ENCODE measurements at regions not wholly inside any gene's neighbourhood (a gene's known extent, or its start where the extent isn't known, plus 50 kb on each side); places are given as distances from the start of the nearest gene placed in this dataset.

DNA sequence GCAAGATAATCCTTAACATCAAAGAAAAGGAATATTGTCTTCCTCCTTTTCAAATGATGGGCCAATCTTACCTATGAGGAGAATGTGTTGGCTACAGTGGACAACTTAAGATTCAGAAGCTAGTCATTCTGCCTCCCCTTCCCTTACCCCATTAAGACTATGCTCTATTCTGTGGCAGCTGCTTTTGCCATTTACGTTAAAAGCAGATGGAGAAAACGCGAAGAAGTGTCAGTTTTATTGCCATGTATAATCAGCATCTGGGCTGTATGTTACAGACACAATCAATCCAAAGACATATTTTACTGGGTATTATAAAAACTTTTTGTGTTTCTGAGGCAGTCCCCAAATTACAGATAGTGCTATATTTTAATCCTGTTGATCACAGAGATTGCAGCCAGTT, 196.1 kb upstream of the PACRGL start:
- no peak overlapping the region for H3K4me3 ChIP-seq (ENCODE audit: low read length)
- no peaks in the 10 kb centered on the region for H3K36me3 ChIP-seq (ENCODE audit: control insufficient read depth, insufficient read depth, low read length)
- H3K27me3 ChIP-seq (ENCODE audit: control insufficient read depth, insufficient read depth, low read length): no peaks in the 10 kb centered on the region
- no peak for DNase-seq
- no peaks in the 10 kb centered on the region for H3K4me1 ChIP-seq (ENCODE audit: control insufficient read depth, insufficient read depth, low read length)
- no peaks in the 10 kb centered on the region for H3K9me3 ChIP-seq (replicated peaks; ENCODE audit: control insufficient read depth, low read depth, low read length)
- no peak overlapping the region for H3K27ac ChIP-seq (ENCODE audit: low read length)
- WGBS (ENCODE audit: insufficient coverage): no CpG with 5 or more reads among the region's 3 CpGs

DNA sequence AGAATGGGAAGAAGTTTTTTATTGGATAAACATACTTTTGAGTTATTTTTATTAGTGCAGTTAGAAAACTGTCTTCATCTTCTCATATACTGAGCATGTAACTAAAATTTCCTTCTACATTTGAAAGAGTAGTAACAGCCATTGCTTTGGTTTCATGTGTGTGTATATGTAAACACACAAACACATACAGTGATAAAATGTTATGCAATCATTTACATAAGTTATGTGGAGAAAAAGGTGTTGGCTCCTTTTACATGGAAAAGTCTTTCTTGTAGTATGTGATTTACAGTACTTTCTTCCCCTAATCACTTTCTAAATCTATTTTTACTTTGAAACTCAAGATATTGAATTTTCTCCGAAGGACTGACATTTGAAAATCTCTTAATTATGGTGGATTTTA, 194.3 kb upstream of the PACRGL start:
- no CpG with 5 or more reads among the region's 1 CpG for WGBS (ENCODE audit: insufficient coverage)

DNA sequence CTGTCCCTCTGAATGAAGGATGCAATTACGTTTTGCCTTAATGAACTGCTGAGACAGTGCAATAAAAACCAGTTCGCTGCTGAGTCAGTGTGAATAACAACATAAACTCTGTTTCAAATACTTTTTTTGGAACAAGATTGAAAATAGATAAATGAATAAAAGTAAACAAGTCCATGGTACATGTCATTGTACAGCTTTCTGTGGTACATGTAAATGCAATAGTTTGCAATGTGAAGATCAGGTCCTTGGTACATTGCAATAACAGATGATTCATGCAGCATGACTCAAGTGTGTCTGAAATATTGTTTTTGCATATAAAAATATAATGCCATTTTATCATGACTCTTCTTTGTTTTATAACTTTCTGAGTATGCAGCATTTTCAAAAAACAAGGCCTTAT, 193.4 kb upstream of the PACRGL start:
- H3K9me3 ChIP-seq (replicated peaks; ENCODE audit: control insufficient read depth, low read depth, low read length): no peaks in the 10 kb centered on the region
- H3K27me3 ChIP-seq (ENCODE audit: control insufficient read depth, insufficient read depth, low read length): no peaks in the 10 kb centered on the region
- no peak for DNase-seq
- no peaks in the 10 kb centered on the region for H3K4me1 ChIP-seq (ENCODE audit: control insufficient read depth, insufficient read depth, low read length)
- no peak overlapping the region for H3K4me3 ChIP-seq (ENCODE audit: low read length)
- WGBS (ENCODE audit: insufficient coverage): no CpG with 5 or more reads among the region's 2 CpGs
- H3K27ac ChIP-seq (ENCODE audit: low read length): no peak overlapping the region
- no peaks in the 10 kb centered on the region for H3K36me3 ChIP-seq (ENCODE audit: control insufficient read depth, insufficient read depth, low read length)

More for the DNA sequence above, 194.3 kb upstream of the PACRGL start:
- no peak overlapping the region for H3K4me3 ChIP-seq (ENCODE audit: low read length)
- no peaks in the 10 kb centered on the region for H3K9me3 ChIP-seq (replicated peaks; ENCODE audit: control insufficient read depth, low read depth, low read length)
- H3K27ac ChIP-seq (ENCODE audit: low read length): no peak overlapping the region
- no peak for DNase-seq
- no peaks in the 10 kb centered on the region for H3K27me3 ChIP-seq (ENCODE audit: control insufficient read depth, insufficient read depth, low read length)
- no peaks in the 10 kb centered on the region for H3K36me3 ChIP-seq (ENCODE audit: control insufficient read depth, insufficient read depth, low read length)
- H3K4me1 ChIP-seq (ENCODE audit: control insufficient read depth, insufficient read depth, low read length): no peaks in the 10 kb centered on the region

DNA sequence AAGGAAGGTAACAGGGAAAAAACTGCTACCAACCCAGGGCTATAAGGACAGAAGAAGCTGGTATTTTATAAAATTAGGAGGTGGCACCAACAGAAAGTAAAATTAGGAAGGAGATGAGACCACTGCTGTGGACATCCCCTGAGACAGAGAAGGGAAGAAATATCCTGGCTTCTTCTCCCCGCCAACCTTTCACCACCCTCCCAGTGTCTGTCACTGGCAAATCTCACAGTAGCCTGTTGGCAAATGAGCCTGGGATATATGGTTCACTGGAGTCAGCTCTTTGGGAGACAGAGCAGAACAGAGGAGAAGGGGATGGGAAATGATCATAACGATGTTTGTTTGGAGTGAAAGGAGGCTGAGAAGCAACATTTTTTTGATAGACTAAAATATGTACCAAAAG, 190.9 kb upstream of the PACRGL start:
- no peak overlapping the region for H3K27ac ChIP-seq (ENCODE audit: low read length)
- WGBS (ENCODE audit: insufficient coverage): no CpG with 5 or more reads among the region's 2 CpGs
- no peaks in the 10 kb centered on the region for H3K36me3 ChIP-seq (ENCODE audit: control insufficient read depth, insufficient read depth, low read length)
- H3K4me1 ChIP-seq (ENCODE audit: control insufficient read depth, insufficient read depth, low read length): no peaks in the 10 kb centered on the region
- H3K27me3 ChIP-seq (ENCODE audit: control insufficient read depth, insufficient read depth, low read length): no peaks in the 10 kb centered on the region
- no peaks in the 10 kb centered on the region for H3K9me3 ChIP-seq (replicated peaks; ENCODE audit: control insufficient read depth, low read depth, low read length)
- no peak overlapping the region for H3K4me3 ChIP-seq (ENCODE audit: low read length)
- DNase-seq: no peak

DNA sequence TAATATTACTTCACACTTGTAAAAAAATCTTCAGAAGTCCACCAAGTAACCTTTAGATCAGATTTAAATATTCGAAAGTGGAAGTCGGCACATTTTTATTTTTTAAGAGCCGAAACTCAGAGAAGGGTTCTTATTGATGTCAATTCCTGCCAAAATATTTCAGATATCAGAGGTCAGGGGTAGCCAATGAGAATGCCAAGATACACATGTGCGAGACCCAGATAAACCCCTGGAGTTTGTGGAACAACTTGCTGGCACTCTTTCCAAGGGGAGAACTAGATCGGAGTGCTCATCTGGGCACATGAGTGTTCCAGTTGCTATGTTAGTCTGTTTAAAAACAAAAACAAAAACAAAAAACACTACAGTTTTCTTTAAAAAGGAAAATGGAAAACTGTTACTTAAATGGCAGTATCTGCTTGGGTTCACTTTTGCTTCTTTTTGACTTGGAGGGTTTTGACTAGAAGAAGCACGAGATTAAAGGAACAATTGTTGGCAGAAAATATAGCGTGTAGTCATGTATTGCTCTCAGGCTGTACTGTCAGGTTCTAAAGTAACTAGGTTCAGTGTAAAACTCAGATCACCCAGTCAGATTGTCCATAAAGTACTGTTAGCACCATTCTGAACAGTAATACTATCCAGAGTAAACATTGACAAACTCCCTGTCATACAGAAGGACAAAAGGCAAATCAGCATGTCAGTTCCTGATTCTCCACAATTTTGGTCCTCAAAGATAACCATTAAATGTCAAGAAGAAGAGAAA, 188.0 kb upstream of the PACRGL start:
- Histone ChIP-seq H3K4me1 (ENCODE audit: control insufficient read depth, insufficient read depth, low read length) (no peaks in the 10 kb centered on the region), H3K9me3 (replicated peaks; ENCODE audit: control insufficient read depth, low read depth, low read length) (no peaks in the 10 kb centered on the region), H3K27me3 (ENCODE audit: control insufficient read depth, insufficient read depth, low read length) (no peaks in the 10 kb centered on the region), H3K36me3 (ENCODE audit: control insufficient read depth, insufficient read depth, low read length) (no peaks in the 10 kb centered on the region), H3K27ac (ENCODE audit: low read length) (no peak overlapping the region), H3K4me3 (ENCODE audit: low read length) (no peak overlapping the region)
- WGBS (ENCODE audit: insufficient coverage): 33% methylated on average over 1 of the region's 7 CpGs
- DNase-seq: no peak

DNA sequence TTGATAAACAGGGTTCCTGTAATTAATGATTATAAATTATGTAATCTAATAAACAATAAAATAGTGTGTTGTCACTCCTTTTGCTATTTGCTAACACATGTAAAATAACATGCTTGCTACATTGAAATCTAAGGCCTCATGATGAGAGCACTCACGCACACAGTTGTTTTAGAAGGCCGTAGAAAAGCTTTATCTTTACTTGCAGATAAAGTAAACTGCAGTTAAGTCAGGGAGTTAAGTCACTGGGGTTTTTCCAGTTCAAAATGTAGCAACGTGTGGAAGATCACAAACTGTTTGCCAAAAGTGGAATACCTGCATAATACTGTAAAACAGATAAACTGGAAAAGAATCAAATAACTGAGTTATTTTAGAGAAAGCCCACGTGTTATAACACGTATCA, 187.3 kb upstream of the PACRGL start:
- DNase-seq: no peak
- Histone ChIP-seq H3K4me1 (ENCODE audit: control insufficient read depth, insufficient read depth, low read length) (no peaks in the 10 kb centered on the region), H3K36me3 (ENCODE audit: control insufficient read depth, insufficient read depth, low read length) (no peaks in the 10 kb centered on the region), H3K27me3 (ENCODE audit: control insufficient read depth, insufficient read depth, low read length) (no peaks in the 10 kb centered on the region), H3K4me3 (ENCODE audit: low read length) (no peak overlapping the region), H3K27ac (ENCODE audit: low read length) (no peak overlapping the region), H3K9me3 (replicated peaks; ENCODE audit: control insufficient read depth, low read depth, low read length) (no peaks in the 10 kb centered on the region)
- 92% methylated on average over 2 of the region's 5 CpGs for WGBS (ENCODE audit: insufficient coverage)

DNA sequence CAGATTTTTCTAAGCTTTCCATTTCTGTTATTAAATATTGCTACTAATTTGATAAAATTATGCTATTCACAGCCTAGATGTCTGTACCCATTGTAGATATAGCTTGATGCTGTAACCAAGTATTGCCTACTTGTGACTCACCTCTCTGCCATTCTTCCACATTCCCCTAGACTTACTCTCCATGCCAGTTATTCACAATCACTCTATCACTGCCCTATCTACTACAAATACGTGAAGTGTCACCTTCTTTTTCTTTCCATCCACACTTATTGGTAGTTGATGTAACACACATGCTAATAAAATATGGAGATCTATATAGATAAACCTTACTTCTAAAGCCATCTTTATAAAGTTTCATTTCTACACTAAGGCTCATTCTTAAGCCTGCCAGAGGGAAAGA, 179.4 kb upstream of the PACRGL start:
- no CpG with 5 or more reads among the region's 1 CpG for WGBS (ENCODE audit: insufficient coverage)
- no peaks in the 10 kb centered on the region for H3K4me1 ChIP-seq (ENCODE audit: control insufficient read depth, insufficient read depth, low read length)
- no peaks in the 10 kb centered on the region for H3K27me3 ChIP-seq (ENCODE audit: control insufficient read depth, insufficient read depth, low read length)
- H3K9me3 ChIP-seq (replicated peaks; ENCODE audit: control insufficient read depth, low read depth, low read length): no peaks in the 10 kb centered on the region
- DNase-seq: no peak
- H3K36me3 ChIP-seq (ENCODE audit: control insufficient read depth, insufficient read depth, low read length): no peaks in the 10 kb centered on the region
- no peak overlapping the region for H3K27ac ChIP-seq (ENCODE audit: low read length)
- H3K4me3 ChIP-seq (ENCODE audit: low read length): no peak overlapping the region

DNA sequence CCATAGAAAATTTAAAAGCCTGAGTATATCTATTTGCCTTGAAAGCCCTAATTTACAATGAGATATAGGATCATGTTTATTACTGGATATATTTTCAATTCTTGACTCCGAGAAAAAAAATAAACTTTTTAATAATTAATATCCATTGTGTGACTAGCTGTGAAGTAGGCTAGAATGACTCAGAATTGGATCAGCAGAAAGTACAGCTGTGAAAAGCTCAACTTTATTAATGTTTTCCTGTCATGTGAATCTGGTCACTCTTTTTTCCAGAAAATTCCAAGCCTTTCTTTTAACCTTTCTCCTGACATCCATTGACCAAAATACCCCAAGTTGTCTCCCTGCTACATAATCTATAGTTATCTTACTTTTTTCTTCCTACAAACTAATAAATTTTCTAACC, 171.8 kb upstream of the PACRGL start:
- no peak for DNase-seq
- no peak overlapping the region for H3K27ac ChIP-seq (ENCODE audit: low read length)
- no peaks in the 10 kb centered on the region for H3K4me1 ChIP-seq (ENCODE audit: control insufficient read depth, insufficient read depth, low read length)
- H3K9me3 ChIP-seq (replicated peaks; ENCODE audit: control insufficient read depth, low read depth, low read length): no peaks in the 10 kb centered on the region
- H3K36me3 ChIP-seq (ENCODE audit: control insufficient read depth, insufficient read depth, low read length): no peaks in the 10 kb centered on the region
- no peak overlapping the region for H3K4me3 ChIP-seq (ENCODE audit: low read length)
- WGBS (ENCODE audit: insufficient coverage): no CpG with 5 or more reads among the region's 1 CpG
- H3K27me3 ChIP-seq (ENCODE audit: control insufficient read depth, insufficient read depth, low read length): no peaks in the 10 kb centered on the region

DNA sequence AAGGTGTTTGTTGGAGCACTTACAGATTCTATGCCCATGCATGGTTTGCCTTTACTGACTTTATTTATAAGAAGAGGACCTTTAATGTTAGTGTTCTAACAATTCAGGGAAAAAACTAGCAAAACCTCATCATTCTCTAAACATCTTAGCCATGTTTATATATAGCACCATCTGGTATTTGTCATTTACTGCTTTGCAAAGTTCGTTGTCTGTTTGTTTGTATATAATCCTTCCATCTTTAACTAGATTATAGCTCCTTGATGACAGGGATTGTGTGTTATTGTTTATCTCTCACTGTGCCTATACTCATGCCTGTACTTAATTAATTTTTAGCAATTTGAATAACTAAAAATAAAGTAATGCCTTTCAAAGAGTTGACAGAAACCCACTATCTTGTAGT, 170.6 kb upstream of the PACRGL start:
- Histone ChIP-seq H3K4me1 (ENCODE audit: control insufficient read depth, insufficient read depth, low read length) (no peaks in the 10 kb centered on the region), H3K27me3 (ENCODE audit: control insufficient read depth, insufficient read depth, low read length) (no peaks in the 10 kb centered on the region), H3K4me3 (ENCODE audit: low read length) (no peak overlapping the region), H3K9me3 (replicated peaks; ENCODE audit: control insufficient read depth, low read depth, low read length) (no peaks in the 10 kb centered on the region), H3K36me3 (ENCODE audit: control insufficient read depth, insufficient read depth, low read length) (no peaks in the 10 kb centered on the region), H3K27ac (ENCODE audit: low read length) (no peak overlapping the region)
- no CpG with 5 or more reads among the region's 1 CpG for WGBS (ENCODE audit: insufficient coverage)
- DNase-seq: no peak

DNA sequence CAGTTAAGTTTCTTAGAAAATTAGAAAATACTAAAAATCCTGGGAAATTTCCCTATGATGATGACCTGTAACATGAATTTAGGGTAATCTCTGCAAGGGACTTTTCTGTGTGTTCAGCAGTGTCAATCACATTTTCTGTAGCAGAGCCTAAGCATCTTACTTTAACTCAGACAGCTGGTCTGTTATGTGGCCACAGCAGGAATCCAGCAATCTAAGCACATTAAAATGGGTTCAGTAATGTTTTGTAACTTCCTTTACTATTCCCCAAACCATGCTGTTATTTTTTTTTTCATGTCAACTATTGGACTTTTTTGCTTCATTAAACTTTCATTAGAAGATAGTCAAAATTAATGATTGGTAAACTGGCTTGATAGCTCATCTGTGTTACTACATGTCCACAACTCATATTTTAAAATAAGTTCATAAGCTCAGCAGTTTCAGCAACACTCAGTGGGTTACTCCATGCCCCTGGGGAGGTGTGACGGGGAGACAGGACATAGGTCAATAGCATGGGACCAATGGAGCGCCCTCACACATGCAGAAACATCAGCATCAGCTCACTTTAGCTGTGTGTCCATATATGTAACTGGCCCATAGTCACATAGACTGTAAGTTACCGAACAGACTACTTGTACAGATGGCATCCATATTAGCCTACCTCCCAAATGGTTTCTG, 168.0 kb upstream of the PACRGL start:
- no peak for DNase-seq
- 100% methylated on average over 2 of the region's 3 CpGs for WGBS (ENCODE audit: insufficient coverage)
- H3K4me3 ChIP-seq (ENCODE audit: low read length): no peak overlapping the region
- no peaks in the 10 kb centered on the region for H3K27me3 ChIP-seq (ENCODE audit: control insufficient read depth, insufficient read depth, low read length)
- no peak overlapping the region for H3K27ac ChIP-seq (ENCODE audit: low read length)
- no peaks in the 10 kb centered on the region for H3K36me3 ChIP-seq (ENCODE audit: control insufficient read depth, insufficient read depth, low read length)
- no peaks in the 10 kb centered on the region for H3K4me1 ChIP-seq (ENCODE audit: control insufficient read depth, insufficient read depth, low read length)
- no peaks in the 10 kb centered on the region for H3K9me3 ChIP-seq (replicated peaks; ENCODE audit: control insufficient read depth, low read depth, low read length)

Data from muscle of leg (tissue), 3 donors.